Endothelial cell of umbilical vein (primary cell): ENCODE measurements at regions not wholly inside any gene's neighbourhood (a gene's known extent, or its start where the extent isn't known, plus 50 kb on each side); places are given as distances from the start of the nearest gene placed in this dataset.

Experiments used
- BruUV-seq: library from RNA; stranded (reverse); fragments of 400-500 nt; replicated peaks from 2 replicates; lab custom pipeline; 2021; lab: Mats Ljungman, UMichigan
- CTCF ChIA-PET: fragments of 300-600, 350-600 bp; sonication (Branson Sonifier 250); formaldehyde crosslinking; loops from one replicate; lab custom pipeline; 2021; ENCODE audit warnings: antibody characterized with exemption, inconsistent platforms; lab: Charles Lee
- POLR2A ChIA-PET: fragments of 300-600, 350-600 bp; sonication (Branson Sonifier 250); formaldehyde crosslinking; loops from one replicate; lab custom pipeline; 2021; ENCODE audit warnings: antibody characterized with exemption, inconsistent platforms; lab: Charles Lee
- DNase-seq: peaks from one replicate; pipeline ENCODE4 v3.0.0-alpha.2; 2011; ENCODE audit warnings: low read depth, low spot score
- FAIRE-seq: peaks from 2 replicates; lab custom pipeline; 2011; peaks lifted over from hg19 to GRCh38; lab: Jason Lieb, UNC
- H2AFZ ChIP-seq: 2 replicates; pipeline ENCODE4 v1.6.0; 2012; ENCODE audit warnings: low read depth, low read length, control low read depth, inconsistent platforms
- H3K27ac ChIP-seq: 2 replicates; pipeline ENCODE4 v1.5.1; 2011; ENCODE audit warnings: low read depth, mild to moderate bottlenecking, control low read depth, low read length, moderate library complexity; ENCODE audit not compliant: insufficient read depth
- H3K27me3 ChIP-seq, 2 experiments: 2 replicates each; pipeline versions ENCODE4 v1.6.0 to v1.6.1; 2011; ENCODE audit warnings: low read length in 2 of 2, mixed read lengths in 1 of 2; ENCODE audit not compliant: control insufficient read depth in 2 of 2, insufficient read depth in 2 of 2
- H3K36me3 ChIP-seq, 2 experiments: 2 replicates in 1 of 2; 3 replicates in 1 of 2; pipeline ENCODE4 v1.5.1; 2011; ENCODE audit warnings: low read length in 2 of 2, mild to moderate bottlenecking in 1 of 2, moderate library complexity in 1 of 2; ENCODE audit not compliant: control insufficient read depth in 2 of 2, insufficient read depth in 2 of 2; ENCODE audit errors: extremely low read depth in 1 of 2
- H3K4me1 ChIP-seq: 3 replicates; pipeline ENCODE4 v1.5.1; 2011; ENCODE audit warnings: mild to moderate bottlenecking, low read length; ENCODE audit not compliant: control insufficient read depth, insufficient read depth; ENCODE audit errors: extremely low read depth
- H3K4me2 ChIP-seq: 2 replicates; pipeline ENCODE4 v1.6.1; 2011; ENCODE audit warnings: low read length, control low read depth, mixed read lengths; ENCODE audit not compliant: insufficient read depth
- H3K4me3 ChIP-seq, 3 experiments: fragments of 200-600 bp in 1 of 3; sonication (generic), shearing (Covaris generic) in 1 of 3; replicated peaks in 1 of 3; 2 replicates each; pipeline ENCODE4 v1.5.1; 2011 to 2016; ENCODE audit warnings: control low read depth in 3 of 3, low read length in 3 of 3, mild to moderate bottlenecking in 2 of 3, inconsistent platforms in 1 of 3, low read depth in 1 of 3, moderate library complexity in 1 of 3; ENCODE audit not compliant: insufficient read depth in 1 of 3
- H3K79me2 ChIP-seq: 2 replicates; pipeline ENCODE4 v1.6.0; 2012; ENCODE audit warnings: low read length, inconsistent platforms; ENCODE audit not compliant: control insufficient read depth, insufficient read depth
- H3K9ac ChIP-seq: replicated peaks from 2 replicates; pipeline ENCODE3; 2011; ENCODE audit warnings: low read length, control low read depth; ENCODE audit not compliant: insufficient read depth; ENCODE audit errors: extremely low read depth
- H3K9me1 ChIP-seq: replicated peaks from 3 replicates; pipeline ENCODE4 v1.6.0; 2011; ENCODE audit warnings: mild to moderate bottlenecking, low read length; ENCODE audit not compliant: control insufficient read depth, insufficient read depth; ENCODE audit errors: extremely low read depth
- H3K9me3 ChIP-seq: replicated peaks from 2 replicates; pipeline ENCODE4 v1.5.1; 2012; ENCODE audit warnings: low read length, inconsistent platforms; ENCODE audit not compliant: control insufficient read depth, insufficient read depth
- H4K20me1 ChIP-seq: replicated peaks from 2 replicates; pipeline ENCODE3; 2011; ENCODE audit warnings: mild to moderate bottlenecking, low read length; ENCODE audit not compliant: control insufficient read depth, insufficient read depth; ENCODE audit errors: extremely low read depth
- EZH2 ChIP-seq: IDR thresholded peaks from 2 replicates; pipeline ENCODE4 v1.6.1; 2012; ENCODE audit warnings: borderline replicate concordance, low read depth, mild to moderate bottlenecking, moderate library complexity, low read length, inconsistent platforms; ENCODE audit not compliant: severe bottlenecking
- FOS ChIP-seq: IDR thresholded peaks from 2 replicates; pipeline ENCODE4 v1.6.1; 2011; ENCODE audit warnings: mild to moderate bottlenecking, low read length, moderate library complexity, borderline replicate concordance; ENCODE audit not compliant: insufficient read depth
- GATA2 ChIP-seq: IDR thresholded peaks from 2 replicates; pipeline ENCODE4 v1.7.0; 2011; ENCODE audit warnings: low read depth, mild to moderate bottlenecking, moderate library complexity, mixed read lengths, low read length; ENCODE audit not compliant: insufficient read length, insufficient read depth
- JUN ChIP-seq: IDR thresholded peaks from 2 replicates; pipeline ENCODE4 v1.6.1; 2011; ENCODE audit warnings: borderline replicate concordance, low read depth; ENCODE audit not compliant: insufficient read length, insufficient read depth
- MYC ChIP-seq: IDR thresholded peaks from one replicate; pipeline ENCODE4 v1.6.1; 2011; ENCODE audit warnings: mild to moderate bottlenecking, low read depth, low read length
- POLR2A ChIP-seq: IDR thresholded peaks from 2 replicates; pipeline ENCODE4 v1.6.1; 2012; ENCODE audit warnings: low read depth, mild to moderate bottlenecking, control low read depth, low read length
- POLR2AphosphoS5 ChIP-seq: IDR thresholded peaks from 2 replicates; pipeline ENCODE4 v1.6.1; 2012; ENCODE audit warnings: low read depth, mild to moderate bottlenecking, control low read depth, low read length, moderate library complexity; ENCODE audit not compliant: insufficient read depth
- dilution Hi-C: fragments of 300-500 bp; cut with MboI; formaldehyde crosslinking; loops from one replicate; pipeline ENCODE4 v1.15.0; 2019; ENCODE audit warnings: low sequenced_read_pairs; ENCODE audit not compliant: extremely low pct_ligation_motif_present
- intact Hi-C: fragments of 100-400 bp; cut with micrococcal nuclease; formaldehyde crosslinking; loops from one replicate; pipeline ENCODE4 v1.10.0; 2022
- TF ChIP-seq, protein P1 (sequence below): IDR thresholded peaks from 2 replicates; pipeline ENCODE4 v1.6.1; 2011; ENCODE audit not compliant: insufficient read depth, insufficient read length
- TF ChIP-seq, protein P2 (sequence below), 2 donors: IDR thresholded peaks; 1 replicate in 1 of 2; 2 replicates in 1 of 2; pipeline ENCODE4 v1.5.1; 2011; ENCODE audit warnings: low read length in 2 of 2, mild to moderate bottlenecking in 2 of 2, moderate library complexity in 2 of 2, control low read depth in 1 of 2, inconsistent platforms in 1 of 2, low read depth in 1 of 2; ENCODE audit not compliant: insufficient read depth in 1 of 2; ENCODE audit errors: extremely low read depth in 1 of 2

DNA sequence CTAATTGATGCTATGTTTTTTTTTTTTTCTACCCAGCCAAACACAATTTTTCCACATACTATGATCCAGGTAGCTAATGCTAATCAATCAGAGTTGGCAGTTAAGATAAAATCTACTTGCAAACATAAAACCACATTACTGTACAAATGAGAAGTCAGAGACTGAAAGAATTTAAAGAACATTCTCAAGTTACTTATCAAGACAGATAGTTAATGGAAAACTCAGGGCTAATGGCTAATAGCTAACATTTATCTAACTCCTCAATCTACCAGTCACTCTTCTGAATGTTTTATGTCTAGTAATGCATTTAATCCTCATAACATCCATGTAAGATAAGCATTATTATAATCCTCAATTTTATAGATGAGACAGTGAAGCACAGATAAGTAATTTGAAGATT lies 537.6 kb upstream of the SETBP1 start:
- no TSS peak for BruUV-seq
- DNase-seq (no peak), FAIRE-seq (no peak)
- intact Hi-C loops: no loop called here
- CTCF ChIA-PET: interaction anchor here (0.9 to 1.5 kb wide), 3 partner anchors 12 to 15 kb away, joined by 3 to 11 read pairs (median 4); no protein-coding TSS in a partner anchor
- H3K4me1 ChIP-seq: no peaks in the 10 kb centered on the region
- no peak overlapping the region for H3K4me2 ChIP-seq
- dilution Hi-C loops: no loop called here
- H3K9me3 ChIP-seq: no peaks in the 10 kb centered on the region
- POLR2A ChIA-PET: no interaction called here
- H4K20me1 ChIP-seq: no peaks in the 10 kb centered on the region
- no peak overlapping the region for H3K27ac ChIP-seq
- TF ChIP-seq GATA2 (no peak), MYC (no peak), POLR2A (no peak), POLR2AphosphoS5 (no peak), EZH2 (no peak), JUN (no peak), FOS (no peak)
- TF ChIP-seq, protein P1, sequence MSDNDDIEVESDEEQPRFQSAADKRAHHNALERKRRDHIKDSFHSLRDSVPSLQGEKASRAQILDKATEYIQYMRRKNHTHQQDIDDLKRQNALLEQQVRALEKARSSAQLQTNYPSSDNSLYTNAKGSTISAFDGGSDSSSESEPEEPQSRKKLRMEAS: no peak
- TF ChIP-seq, protein P2, sequence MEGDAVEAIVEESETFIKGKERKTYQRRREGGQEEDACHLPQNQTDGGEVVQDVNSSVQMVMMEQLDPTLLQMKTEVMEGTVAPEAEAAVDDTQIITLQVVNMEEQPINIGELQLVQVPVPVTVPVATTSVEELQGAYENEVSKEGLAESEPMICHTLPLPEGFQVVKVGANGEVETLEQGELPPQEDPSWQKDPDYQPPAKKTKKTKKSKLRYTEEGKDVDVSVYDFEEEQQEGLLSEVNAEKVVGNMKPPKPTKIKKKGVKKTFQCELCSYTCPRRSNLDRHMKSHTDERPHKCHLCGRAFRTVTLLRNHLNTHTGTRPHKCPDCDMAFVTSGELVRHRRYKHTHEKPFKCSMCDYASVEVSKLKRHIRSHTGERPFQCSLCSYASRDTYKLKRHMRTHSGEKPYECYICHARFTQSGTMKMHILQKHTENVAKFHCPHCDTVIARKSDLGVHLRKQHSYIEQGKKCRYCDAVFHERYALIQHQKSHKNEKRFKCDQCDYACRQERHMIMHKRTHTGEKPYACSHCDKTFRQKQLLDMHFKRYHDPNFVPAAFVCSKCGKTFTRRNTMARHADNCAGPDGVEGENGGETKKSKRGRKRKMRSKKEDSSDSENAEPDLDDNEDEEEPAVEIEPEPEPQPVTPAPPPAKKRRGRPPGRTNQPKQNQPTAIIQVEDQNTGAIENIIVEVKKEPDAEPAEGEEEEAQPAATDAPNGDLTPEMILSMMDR (IDR thresholded peaks at IDR 0.05; ENCODE audit: extremely low read depth in 1 of 2, insufficient read depth in 1 of 2, low read depth in 1 of 2, low read length in 2 of 2): no peak
- no peak overlapping the region for H3K9ac ChIP-seq
- H3K9me1 ChIP-seq: no peaks in the 10 kb centered on the region
- no peak overlapping the region for H2AFZ ChIP-seq
- no peaks in the 10 kb centered on the region for H3K36me3 ChIP-seq
- H3K79me2 ChIP-seq: no peaks in the 10 kb centered on the region
- H3K4me3 ChIP-seq: no peak overlapping the region
- H3K27me3 ChIP-seq: no peaks in the 10 kb centered on the region
